Mucosa of gallbladder (tissue), 1 donor: ENCODE measurements at regions not wholly inside any gene's neighbourhood (a gene's known extent, or its start where the extent isn't known, plus 50 kb on each side); places are given as distances from the start of the nearest gene placed in this dataset.
A peak's percentile ranks its signal among the peaks of the same experiment; 100 is the strongest.

Source experiments
- DNase-seq: peaks from one replicate; pipeline ENCODE4 v3.0.0-alpha.2; 2020; ENCODE audit warnings: low spot score
- donor health status: DM: no; HTN: no; CAD: no.

DNA sequence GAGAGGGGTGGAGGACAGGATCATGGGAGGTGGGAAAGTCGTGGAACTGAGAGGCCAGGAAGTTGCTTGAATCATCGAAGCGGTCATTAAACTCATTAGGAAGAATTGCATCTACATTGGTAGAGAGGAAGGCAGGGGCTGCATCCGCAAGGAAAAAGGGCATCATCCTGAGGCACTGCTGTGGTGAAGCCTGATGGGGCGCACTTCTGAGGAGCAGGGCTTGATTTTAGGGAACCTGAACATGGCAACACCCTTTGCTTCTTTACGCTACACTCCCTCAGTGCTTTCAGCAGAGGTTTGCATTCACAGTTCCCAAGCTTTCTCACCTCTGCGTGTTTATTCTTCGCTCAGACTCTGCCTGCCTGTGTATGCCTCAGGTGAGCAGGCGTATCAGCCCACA, 352.0 kb upstream of the RAB6C start:
- DNase-seq, result no peak

DNA sequence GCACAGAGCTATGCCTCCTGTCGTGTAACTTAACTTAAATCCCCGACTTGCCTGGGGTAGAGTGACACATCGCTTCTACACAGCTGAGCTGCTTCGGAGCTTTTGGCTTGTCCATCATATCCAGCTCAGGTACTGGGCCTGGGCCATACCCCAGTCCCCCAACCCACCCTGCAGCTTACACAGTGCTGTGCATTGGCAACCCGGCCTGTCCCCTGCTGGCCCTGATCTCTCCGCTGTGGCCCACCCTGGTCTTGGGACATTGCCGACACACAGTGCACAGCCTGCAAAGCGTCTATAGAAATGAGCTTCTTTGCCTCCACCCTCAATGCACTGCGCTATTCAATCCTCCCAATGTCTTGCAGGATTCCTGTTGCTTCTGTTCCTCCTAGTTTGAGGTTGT, 342.8 kb upstream of the RAB6C start:
- DNase-seq, result no peak

GRCh38 chr2:129641371-129641770, 338.1 kb upstream of the RAB6C start:
- no peak for DNase-seq

- DNase-seq, result no peak
These were observed 336.9 kb upstream of the RAB6C start for GRCh38 chr2:129642526-129643043.

GRCh38 chr2:129645335-129645734, 334.1 kb upstream of the RAB6C start:
- DNase-seq, result no peak

DNA sequence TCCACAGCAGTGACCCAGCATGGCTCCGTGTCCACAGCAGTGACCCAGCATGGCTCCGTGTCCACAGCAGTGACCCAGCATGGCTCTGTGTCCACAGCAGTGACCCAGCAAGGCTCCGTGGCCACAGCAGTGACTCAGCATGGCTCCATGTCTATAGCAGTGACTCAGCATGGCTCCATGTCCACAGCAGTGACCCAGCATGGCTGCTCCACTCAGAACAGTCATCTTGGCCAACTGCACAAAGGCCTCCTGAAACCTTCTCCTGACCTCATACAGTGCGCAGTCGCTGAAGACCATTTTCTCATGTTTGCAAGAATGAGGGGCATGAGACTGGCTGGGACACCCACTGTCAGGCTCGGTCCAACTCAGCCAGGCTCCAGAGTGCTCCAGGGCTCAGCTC, 333.4 kb upstream of the RAB6C start:
- no peak for DNase-seq

- DNase-seq, result no peak
These were observed 326.2 kb upstream of the RAB6C start for GRCh38 chr2:129653246-129653645.

DNA sequence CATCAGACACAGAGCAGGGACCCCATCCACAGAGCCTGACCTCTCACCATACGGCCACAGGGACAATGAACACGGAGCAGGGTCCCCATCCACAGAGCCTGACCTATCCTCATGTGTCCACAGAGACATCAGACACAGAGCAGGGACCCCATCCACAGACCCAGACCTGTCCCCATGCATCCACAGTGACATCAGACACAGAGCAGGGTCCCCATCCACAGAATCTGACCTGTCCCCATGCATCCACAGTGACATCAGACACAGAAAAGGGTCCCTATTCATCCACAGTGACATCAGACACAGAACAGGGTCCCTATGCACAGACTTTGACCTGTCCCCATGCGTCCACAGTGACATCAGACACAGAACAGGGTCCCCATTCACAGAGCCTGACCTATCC, 325.1 kb upstream of the RAB6C start:
- DNase-seq, result no peak

DNA sequence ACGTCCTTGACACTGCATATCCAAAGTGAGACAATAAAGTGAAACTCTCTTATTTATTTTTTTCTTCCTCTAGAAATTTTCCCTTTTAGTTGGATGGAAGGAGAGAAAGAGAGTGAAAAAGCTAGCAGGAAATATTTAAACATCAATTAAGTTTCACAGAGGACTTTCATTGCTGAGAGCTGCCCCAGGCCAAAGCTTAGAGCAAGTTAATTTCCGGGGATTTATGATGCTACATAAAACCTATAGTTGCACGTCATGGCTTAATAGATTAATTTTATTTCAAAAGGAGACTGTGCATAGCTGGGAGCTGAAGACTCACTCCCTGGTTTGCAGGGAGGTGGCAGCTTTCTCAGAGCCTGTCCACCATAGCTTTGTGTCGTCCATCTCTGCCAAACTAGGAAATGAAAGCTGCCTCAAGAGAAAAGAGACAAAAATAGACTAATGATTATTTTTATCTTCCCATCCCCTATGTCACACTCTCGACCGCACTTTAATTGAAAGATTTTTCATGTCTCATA, 323.3 kb upstream of the RAB6C start:
- no peak for DNase-seq

GRCh38 chr2:129658430-129658829, 321.0 kb upstream of the RAB6C start:
- no peak for DNase-seq

GRCh38 chr2:129661935-129662334, 317.5 kb upstream of the RAB6C start:
- no peak for DNase-seq

- DNase-seq, result no peak
These were observed 311.9 kb upstream of the RAB6C start for GRCh38 chr2:129667577-129667976.

DNA sequence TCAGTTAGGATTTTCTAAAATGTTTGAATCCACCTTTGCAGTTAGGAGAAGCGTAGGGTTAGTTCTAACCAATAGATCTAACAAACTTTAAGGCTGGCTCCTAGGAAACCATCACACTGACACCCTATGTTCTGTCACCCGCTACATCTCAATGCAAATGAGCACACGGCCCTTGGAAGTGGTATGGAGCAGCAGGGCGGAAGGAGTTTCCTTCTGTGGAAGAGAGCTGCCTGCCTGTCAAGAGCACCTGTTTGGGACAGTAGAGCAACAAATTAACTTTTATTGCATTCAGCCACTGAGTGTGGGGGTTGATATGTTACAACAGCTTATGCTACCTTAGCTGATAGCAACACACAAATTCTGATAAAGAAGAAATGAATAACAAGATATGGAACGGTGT, 306.9 kb upstream of the RAB6C start:
- DNase-seq, result no peak

GRCh38 chr2:129673234-129673633, 306.2 kb upstream of the RAB6C start:
- no peak for DNase-seq

DNA sequence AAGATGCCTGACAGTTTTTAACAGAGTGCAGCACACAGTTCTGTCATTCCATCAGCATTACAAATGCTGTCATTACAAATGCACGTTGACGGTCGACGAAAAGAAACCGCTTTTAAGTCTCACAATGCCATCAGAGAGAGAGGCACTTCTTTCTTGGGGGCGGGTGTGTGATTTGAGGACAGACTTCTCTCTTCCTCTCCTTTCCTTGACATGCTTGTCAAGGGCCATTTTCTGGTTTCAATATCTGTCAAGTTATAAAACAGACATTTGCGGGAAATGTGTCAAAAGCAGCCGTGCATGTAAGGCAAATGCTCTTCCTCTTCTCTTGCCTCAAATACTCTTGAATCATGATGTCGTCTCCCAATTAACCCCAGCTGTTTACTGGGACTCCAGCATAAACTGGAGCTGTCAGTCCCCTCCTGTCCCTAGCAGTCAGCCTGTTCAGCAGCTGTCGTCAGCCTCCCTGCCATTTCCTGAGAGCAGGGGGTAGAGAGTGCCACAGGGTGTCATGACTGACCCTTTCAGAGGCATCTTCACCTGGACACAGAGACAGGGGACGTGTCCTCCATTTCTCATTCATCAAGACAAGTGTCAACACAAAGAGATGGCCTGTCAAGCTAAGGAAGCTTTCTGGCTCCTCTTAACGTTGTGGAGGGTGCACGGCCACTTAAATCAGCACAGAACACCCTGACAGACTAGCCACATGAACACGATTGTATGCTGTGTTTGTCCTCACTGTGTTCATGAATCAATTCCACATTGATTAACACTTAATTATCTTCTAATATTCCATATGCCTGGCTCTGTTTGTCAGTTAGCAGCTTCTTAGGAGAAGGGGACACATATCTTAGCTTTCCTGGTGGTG, 305.4 kb upstream of the RAB6C start:
- no peak for DNase-seq

DNA sequence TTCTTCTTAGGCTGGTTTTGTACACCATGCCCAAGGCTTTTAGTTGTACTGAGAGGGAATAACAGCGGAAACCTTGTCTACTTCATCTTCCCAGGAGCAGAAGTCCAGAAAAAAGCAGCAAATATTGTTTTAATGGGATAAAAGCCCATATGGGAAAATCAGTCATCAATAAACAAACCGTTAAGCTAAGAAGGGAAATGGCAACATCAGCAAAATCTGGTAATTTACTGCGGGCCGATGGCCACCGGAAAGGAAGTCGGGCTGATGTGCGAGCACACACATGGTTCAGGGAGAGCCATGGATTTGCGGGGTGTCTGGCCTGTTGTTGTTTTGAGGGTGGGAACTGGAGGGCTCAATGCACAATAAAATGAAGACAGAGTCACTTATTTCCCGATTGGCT, 300.7 kb upstream of the RAB6C start:
- no peak for DNase-seq

DNA sequence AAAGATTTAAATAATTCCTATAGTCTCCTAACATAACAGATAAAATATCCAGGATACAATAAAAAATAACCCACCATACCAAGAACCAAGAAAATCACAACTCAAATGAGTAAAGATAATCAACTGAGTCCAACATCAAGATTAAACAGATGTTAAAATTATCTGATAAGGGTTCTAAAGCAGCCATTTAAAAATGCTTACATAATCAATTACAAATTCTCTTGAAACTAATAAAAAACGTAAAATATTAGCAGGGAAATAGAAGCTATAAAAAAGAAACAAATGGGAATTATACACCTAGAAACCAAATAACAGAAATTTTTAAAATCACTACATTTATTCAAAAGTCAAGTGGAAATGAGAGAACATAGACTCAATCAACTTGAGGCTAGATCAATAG, 297.7 kb upstream of the RAB6C start:
- no peak for DNase-seq

- no peak for DNase-seq
These were observed 289.6 kb upstream of the RAB6C start for GRCh38 chr2:129689653-129690448.

DNA sequence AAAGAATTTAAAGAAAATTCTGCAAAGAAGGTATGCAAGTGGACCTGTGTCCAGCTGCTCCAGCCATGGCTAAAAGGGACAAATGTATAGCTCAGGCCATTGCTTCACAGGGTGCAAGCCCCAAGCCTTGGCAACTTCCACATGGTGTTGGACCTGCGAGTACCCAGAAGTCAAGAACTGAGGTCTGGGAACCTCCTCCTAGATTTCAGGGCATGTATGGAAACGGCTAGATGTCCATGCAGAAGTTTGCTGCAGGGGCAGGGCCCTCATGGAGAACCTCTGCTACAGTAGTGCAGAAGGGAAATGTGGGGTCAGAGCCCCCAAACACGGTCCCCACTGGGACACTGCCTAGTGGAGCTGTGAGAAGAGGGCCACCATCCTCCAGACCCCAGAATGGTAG, 284.0 kb upstream of the RAB6C start:
- DNase-seq, result no peak

- peak; percentile 15 for DNase-seq
These were observed 280.9 kb upstream of the RAB6C start for GRCh38 chr2:129698593-129698992.

DNA sequence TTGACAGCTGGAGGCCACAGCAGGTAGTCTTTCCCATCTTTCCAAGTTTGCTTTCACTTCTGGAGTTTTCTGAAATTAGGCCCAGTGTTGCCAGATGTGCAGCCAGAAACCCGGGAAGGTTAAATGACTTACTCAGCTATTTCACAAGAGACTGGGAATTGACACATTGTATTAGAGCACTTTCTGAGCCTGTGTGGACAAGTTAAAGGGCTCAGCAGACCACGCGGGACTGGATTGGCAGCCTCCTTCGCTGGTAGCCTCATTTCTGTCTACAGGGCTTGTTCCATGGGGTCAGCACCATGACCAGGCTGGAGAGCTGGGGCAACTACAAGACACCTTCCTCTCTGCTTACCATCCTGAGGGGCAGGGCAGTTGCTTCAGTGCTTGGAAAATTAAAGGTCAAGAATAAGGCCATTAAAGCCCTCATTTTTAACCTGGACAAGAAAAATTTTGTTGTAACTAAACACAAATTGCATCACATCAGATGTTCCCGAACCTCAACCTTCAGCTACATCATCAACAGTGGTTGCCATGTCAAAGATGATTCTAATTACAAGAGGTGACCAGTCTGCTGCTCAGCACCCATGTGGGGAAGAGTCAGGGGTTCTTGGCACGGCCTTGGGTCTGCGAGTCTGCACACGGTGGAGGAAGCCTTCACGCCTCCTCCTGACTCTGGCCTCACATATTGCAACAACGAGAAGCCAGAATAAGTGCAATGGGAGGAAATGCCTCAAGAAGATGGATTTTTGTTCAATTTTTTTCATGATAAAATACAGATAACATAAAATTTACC, 279.5 kb upstream of the RAB6C start:
- DNase-seq, result no peak
